ENCODE measurements at regions not wholly inside any gene's neighbourhood (a gene's known extent, or its start where the extent isn't known, plus 50 kb on each side); places are given as distances from the start of the nearest gene placed in this dataset.

- POLR2A ChIA-PET (ENCODE audit: low non-redundant PET): no interaction called here
- H3K4me3 ChIP-seq (ENCODE audit: low read depth, low read length, poor library complexity, severe bottlenecking): no peak overlapping the region
- TF ChIP-seq, protein P1, sequence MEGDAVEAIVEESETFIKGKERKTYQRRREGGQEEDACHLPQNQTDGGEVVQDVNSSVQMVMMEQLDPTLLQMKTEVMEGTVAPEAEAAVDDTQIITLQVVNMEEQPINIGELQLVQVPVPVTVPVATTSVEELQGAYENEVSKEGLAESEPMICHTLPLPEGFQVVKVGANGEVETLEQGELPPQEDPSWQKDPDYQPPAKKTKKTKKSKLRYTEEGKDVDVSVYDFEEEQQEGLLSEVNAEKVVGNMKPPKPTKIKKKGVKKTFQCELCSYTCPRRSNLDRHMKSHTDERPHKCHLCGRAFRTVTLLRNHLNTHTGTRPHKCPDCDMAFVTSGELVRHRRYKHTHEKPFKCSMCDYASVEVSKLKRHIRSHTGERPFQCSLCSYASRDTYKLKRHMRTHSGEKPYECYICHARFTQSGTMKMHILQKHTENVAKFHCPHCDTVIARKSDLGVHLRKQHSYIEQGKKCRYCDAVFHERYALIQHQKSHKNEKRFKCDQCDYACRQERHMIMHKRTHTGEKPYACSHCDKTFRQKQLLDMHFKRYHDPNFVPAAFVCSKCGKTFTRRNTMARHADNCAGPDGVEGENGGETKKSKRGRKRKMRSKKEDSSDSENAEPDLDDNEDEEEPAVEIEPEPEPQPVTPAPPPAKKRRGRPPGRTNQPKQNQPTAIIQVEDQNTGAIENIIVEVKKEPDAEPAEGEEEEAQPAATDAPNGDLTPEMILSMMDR (conservative IDR thresholded peaks at IDR 0.05; ENCODE audit: low read depth, low read length): no peak
- TF ChIP-seq EZH2 (IDR thresholded peaks at IDR 0.05; ENCODE audit: borderline replicate concordance, low read depth, low read length, poor library complexity, severe bottlenecking): no peak
- H3K9me3 ChIP-seq (ENCODE audit: low read depth, low read length, poor library complexity, severe bottlenecking): no peaks in the 10 kb centered on the region
- no peaks in the 10 kb centered on the region for H3K27me3 ChIP-seq (replicated peaks; ENCODE audit: insufficient read depth, low read depth, low read length, poor library complexity)
- no peaks in the 10 kb centered on the region for H3K36me3 ChIP-seq (ENCODE audit: insufficient read depth, low read length, poor library complexity, severe bottlenecking)
- H3K4me1 ChIP-seq (ENCODE audit: insufficient read depth, low read length, poor library complexity, severe bottlenecking): no peaks in the 10 kb centered on the region
- DNase-seq (ENCODE audit: low spot score): no peak
- BruUV-seq (replicated peaks): no TSS peak
- CTCF ChIA-PET: no interaction called here
- no peak overlapping the region for H3K27ac ChIP-seq (ENCODE audit: low read depth, low read length, poor library complexity, severe bottlenecking)
- intact Hi-C loops (cut with micrococcal nuclease; ENCODE audit: unreplicated experiment): no loop called here
Observed at GRCh38 chr2:180268006-180268405, 260.9 kb upstream of the CWC22 start.

DNA sequence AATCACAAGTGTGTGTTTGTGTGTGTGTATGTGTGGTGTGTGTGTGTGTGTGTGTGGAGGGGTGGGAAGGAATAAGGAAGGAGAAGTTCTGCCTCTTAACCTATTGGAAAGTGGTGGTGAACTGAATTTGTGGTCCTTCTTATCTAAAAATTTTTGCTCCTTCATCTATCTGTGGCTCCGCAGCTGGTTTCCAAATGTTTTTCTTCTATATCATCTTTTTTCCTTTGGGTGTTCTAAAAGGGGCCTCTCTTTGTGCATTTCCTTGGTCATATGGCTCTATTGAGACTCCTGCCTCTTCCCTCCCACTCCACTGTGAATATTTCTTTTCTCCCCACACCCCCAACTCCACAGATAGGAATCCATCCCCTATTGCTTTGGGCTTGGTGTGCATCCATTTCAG, 254.9 kb upstream of the CWC22 start:
- CTCF ChIA-PET: no interaction called here
- no TSS peak for BruUV-seq (replicated peaks)

DNA sequence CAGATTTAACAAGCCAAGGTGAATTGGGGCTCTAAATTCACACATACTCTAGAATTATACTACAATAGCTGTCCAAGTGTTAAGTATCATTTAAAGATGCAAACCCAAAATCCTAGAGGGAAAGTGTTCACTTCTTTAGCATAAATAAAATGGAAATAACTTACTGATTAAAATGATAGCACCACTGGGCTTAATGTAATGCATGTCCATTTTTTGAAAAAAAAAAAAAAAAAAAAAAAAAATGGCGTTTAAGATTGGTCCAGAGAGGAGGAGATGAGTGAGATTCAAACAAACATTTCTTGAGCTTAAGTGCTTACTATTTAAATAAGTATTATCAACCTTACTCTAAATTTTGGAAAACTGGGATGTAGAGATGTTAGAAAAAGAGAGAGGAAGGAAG, 251.5 kb upstream of the CWC22 start:
- BruUV-seq (replicated peaks): no TSS peak
- Histone ChIP-seq H3K27ac (ENCODE audit: low read depth, low read length, poor library complexity, severe bottlenecking) (no peak overlapping the region), H3K27me3 (replicated peaks; ENCODE audit: insufficient read depth, low read depth, low read length, poor library complexity) (no peaks in the 10 kb centered on the region), H3K36me3 (ENCODE audit: insufficient read depth, low read length, poor library complexity, severe bottlenecking) (no peaks in the 10 kb centered on the region), H3K9me3 (ENCODE audit: low read depth, low read length, poor library complexity, severe bottlenecking) (no peaks in the 10 kb centered on the region), H3K4me3 (ENCODE audit: low read depth, low read length, poor library complexity, severe bottlenecking) (no peak overlapping the region), H3K4me1 (ENCODE audit: insufficient read depth, low read length, poor library complexity, severe bottlenecking) (no peaks in the 10 kb centered on the region)
- ChIA-PET CTCF (no interaction called here), POLR2A (ENCODE audit: low non-redundant PET) (no interaction called here)
- TF ChIP-seq EZH2 (IDR thresholded peaks at IDR 0.05; ENCODE audit: borderline replicate concordance, low read depth, low read length, poor library complexity, severe bottlenecking): no peak
- TF ChIP-seq, protein P1 (conservative IDR thresholded peaks at IDR 0.05; ENCODE audit: low read depth, low read length): no peak
- no peak for DNase-seq (ENCODE audit: low spot score)
- intact Hi-C loops (cut with micrococcal nuclease; ENCODE audit: unreplicated experiment): no loop called here

More for the DNA sequence above, 254.9 kb upstream of the CWC22 start:
- H3K27me3 ChIP-seq (replicated peaks; ENCODE audit: insufficient read depth, low read depth, low read length, poor library complexity): no peaks in the 10 kb centered on the region
- no peaks in the 10 kb centered on the region for H3K9me3 ChIP-seq (ENCODE audit: low read depth, low read length, poor library complexity, severe bottlenecking)
- no peak overlapping the region for H3K4me3 ChIP-seq (ENCODE audit: low read depth, low read length, poor library complexity, severe bottlenecking)
- no peak for TF ChIP-seq EZH2 (IDR thresholded peaks at IDR 0.05; ENCODE audit: borderline replicate concordance, low read depth, low read length, poor library complexity, severe bottlenecking)
- TF ChIP-seq, protein P1 (conservative IDR thresholded peaks at IDR 0.05; ENCODE audit: low read depth, low read length): no peak
- POLR2A ChIA-PET (ENCODE audit: low non-redundant PET): no interaction called here
- no peak overlapping the region for H3K27ac ChIP-seq (ENCODE audit: low read depth, low read length, poor library complexity, severe bottlenecking)
- H3K36me3 ChIP-seq (ENCODE audit: insufficient read depth, low read length, poor library complexity, severe bottlenecking): no peaks in the 10 kb centered on the region
- H3K4me1 ChIP-seq (ENCODE audit: insufficient read depth, low read length, poor library complexity, severe bottlenecking): no peaks in the 10 kb centered on the region
- no peak for DNase-seq (ENCODE audit: low spot score)
- intact Hi-C loops (cut with micrococcal nuclease; ENCODE audit: unreplicated experiment): no loop called here

Measured in A673 (cell line).